Gastrocnemius medialis (tissue), 4 donors: ENCODE measurements at regions not wholly inside any gene's neighbourhood (a gene's known extent, or its start where the extent isn't known, plus 50 kb on each side); places are given as distances from the start of the nearest gene placed in this dataset.

ENCODE experiments used
- CTCF ChIP-seq, 5 experiments: fragments of 450-650 bp in 3 of 5; fragments of 200-600 bp in 2 of 5; sonication (generic) in 2 of 5; IDR thresholded peaks in 4 of 5; conservative IDR thresholded peaks in 1 of 5; 1 replicate in 4 of 5; 2 replicates in 1 of 5; pipeline ENCODE4 v1.5.1; 2016 to 2019; ENCODE audit warnings: antibody characterized with exemption in 5 of 5, mild to moderate bottlenecking in 3 of 5, moderate library complexity in 3 of 5
- POLR2A ChIP-seq, 2 donors: fragments of 450-650 bp; IDR thresholded peaks; one replicate each; pipeline ENCODE4 v1.6.1; 2017; ENCODE audit warnings: antibody characterized with exemption in 2 of 2, mild to moderate bottlenecking in 2 of 2, moderate library complexity in 2 of 2

- TF ChIP-seq CTCF (IDR thresholded peaks at IDR 0.05 in 4 of 5, conservative IDR thresholded peaks at IDR 0.05 in 1 of 5): no peak
- TF ChIP-seq POLR2A (IDR thresholded peaks at IDR 0.05): no peak
These were observed 245.7 kb downstream of the RNF144B start for GRCh38 chr6:18632670-18633410.
